ENCODE measurements at regions not wholly inside any gene's neighbourhood (a gene's known extent, or its start where the extent isn't known, plus 50 kb on each side); places are given as distances from the start of the nearest gene placed in this dataset.
"Not testable (repeated sequence)": the region's sequence is repeated elsewhere in the genome, so short reads cannot be mapped to it uniquely, and the experiment has no call there.

GRCh38 chr15:99799854-99800250, 66.6 kb upstream of the LYSMD4 start:
- H2AFZ ChIP-seq (replicated peaks; ENCODE audit: low read length, poor library complexity); H3K14ac ChIP-seq (replicated peaks; ENCODE audit: low read depth, low read length); H2BK15ac ChIP-seq (ENCODE audit: low read depth, low read length); dilution Hi-C loops (cut with HindIII; ENCODE audit: low sequenced_read_pairs, unreplicated experiment); H3K4ac ChIP-seq (ENCODE audit: low read depth, low read length); H4K20me1 ChIP-seq (ENCODE audit: insufficient read depth, low read length); H3K27me3 ChIP-seq (ENCODE audit: control insufficient read depth, insufficient read depth, low read length); H4K5ac ChIP-seq (ENCODE audit: low read depth, low read length); H3K4me2 ChIP-seq (ENCODE audit: low read depth, low read length); H3K23ac ChIP-seq (ENCODE audit: low read depth, low read length); H3K9me1 ChIP-seq (ENCODE audit: insufficient read depth, low read length); H3K36me3 ChIP-seq (ENCODE audit: control insufficient read depth, insufficient read depth, low read length); H2AK9ac ChIP-seq (replicated peaks; ENCODE audit: low read depth, low read length, poor library complexity); H3K9me3 ChIP-seq (ENCODE audit: control insufficient read depth, insufficient read depth, low read length); CTCF ChIA-PET; POLR2A ChIA-PET (ENCODE audit: unreplicated experiment); H3K9ac ChIP-seq (ENCODE audit: low read depth, low read length); H3K79me1 ChIP-seq (ENCODE audit: low read depth in 1 of 2, low read length in 2 of 2); H2BK120ac ChIP-seq (ENCODE audit: low read depth, low read length); H4K91ac ChIP-seq (ENCODE audit: insufficient read depth, low read depth, low read length); H2BK5ac ChIP-seq (ENCODE audit: low read depth, low read length, poor library complexity, severe bottlenecking); H2AK5ac ChIP-seq (ENCODE audit: low read depth, low read length); H3K4me1 ChIP-seq (ENCODE audit: control insufficient read depth, insufficient read depth, low read length); DNase-seq; H3K56ac ChIP-seq (ENCODE audit: extremely low read depth, insufficient read depth, low read length); H3K27ac ChIP-seq (ENCODE audit: insufficient read depth, low read length); H4K8ac ChIP-seq (ENCODE audit: low read depth in 2 of 2, low read length in 2 of 2); H3K4me3 ChIP-seq (ENCODE audit: insufficient read depth, low read depth, low read length); H2BK20ac ChIP-seq (ENCODE audit: low read depth, low read length); H3K18ac ChIP-seq (ENCODE audit: low read depth, low read length); ATAC-seq (ENCODE audit: low read depth); BruUV-seq (replicated peaks): not testable (repeated sequence)
- 84% methylated on average over 8 of the region's 33 CpGs; no CpG with 5 or more reads in 1 of the 2 experiments for WGBS, 2 experiments (ENCODE audit: extremely low coverage in 2 of 2, insufficient read length in 1 of 2)
- in situ Hi-C loops (cut with MboI; ENCODE audit: low sequenced_read_pairs): loop anchor here (10.0 kb wide), 1 partner anchor 1965 kb away; no protein-coding TSS in a partner anchor
- intact Hi-C loops (cut with micrococcal nuclease): loop anchor here (5.0 kb wide), 1 partner anchor 528 kb away; no protein-coding TSS in a partner anchor

DNA sequence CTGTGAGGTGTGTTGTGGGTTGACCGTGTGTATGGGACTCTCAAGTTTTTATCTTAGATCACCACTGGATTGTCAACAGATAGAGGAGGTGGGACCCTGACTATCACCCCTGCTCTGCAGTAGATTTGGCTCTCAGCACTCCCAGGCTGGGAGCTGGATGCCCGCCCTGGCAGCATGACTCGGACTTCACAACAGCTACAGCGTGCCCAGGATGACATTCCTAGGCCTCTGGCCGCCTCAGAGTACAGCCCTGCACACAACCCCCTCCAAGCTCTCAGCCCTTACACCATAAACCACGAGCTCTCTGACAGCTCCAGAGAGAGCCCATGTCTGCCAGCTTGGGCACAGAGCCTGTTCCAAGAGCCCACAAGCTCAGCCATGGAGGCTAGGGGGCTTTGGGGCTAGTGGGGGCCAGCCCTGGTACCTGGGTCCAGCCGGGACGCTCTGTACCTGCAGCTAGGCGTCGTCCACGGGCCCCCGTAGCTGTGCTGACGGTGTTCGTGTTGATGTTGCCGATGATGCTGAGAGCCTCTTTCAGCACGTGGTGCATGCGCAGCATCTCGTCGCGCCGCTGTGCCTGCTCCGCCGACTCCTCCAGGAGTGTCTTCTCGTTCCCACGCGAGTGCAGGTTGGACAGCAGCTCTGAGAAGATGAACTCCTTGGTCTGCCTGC, 66.1 kb upstream of the LYSMD4 start:
- H2BK120ac ChIP-seq (ENCODE audit: low read depth, low read length); H3K4me3 ChIP-seq (ENCODE audit: insufficient read depth, low read depth, low read length); H3K56ac ChIP-seq (ENCODE audit: extremely low read depth, insufficient read depth, low read length); H3K18ac ChIP-seq (ENCODE audit: low read depth, low read length); DNase-seq; H4K91ac ChIP-seq (ENCODE audit: insufficient read depth, low read depth, low read length); BruUV-seq (replicated peaks); H3K79me1 ChIP-seq (ENCODE audit: low read depth in 1 of 2, low read length in 2 of 2); H3K9ac ChIP-seq (ENCODE audit: low read depth, low read length); POLR2A ChIA-PET (ENCODE audit: unreplicated experiment); H2BK20ac ChIP-seq (ENCODE audit: low read depth, low read length); H2AK9ac ChIP-seq (replicated peaks; ENCODE audit: low read depth, low read length, poor library complexity); H2BK15ac ChIP-seq (ENCODE audit: low read depth, low read length); CTCF ChIA-PET; H3K4ac ChIP-seq (ENCODE audit: low read depth, low read length); H3K4me1 ChIP-seq (ENCODE audit: control insufficient read depth, insufficient read depth, low read length); H2AK5ac ChIP-seq (ENCODE audit: low read depth, low read length); H3K36me3 ChIP-seq (ENCODE audit: control insufficient read depth, insufficient read depth, low read length); H4K20me1 ChIP-seq (ENCODE audit: insufficient read depth, low read length); H3K23ac ChIP-seq (ENCODE audit: low read depth, low read length); H3K9me1 ChIP-seq (ENCODE audit: insufficient read depth, low read length); dilution Hi-C loops (cut with HindIII; ENCODE audit: low sequenced_read_pairs, unreplicated experiment); H3K4me2 ChIP-seq (ENCODE audit: low read depth, low read length); H2BK5ac ChIP-seq (ENCODE audit: low read depth, low read length, poor library complexity, severe bottlenecking); H4K8ac ChIP-seq (ENCODE audit: low read depth in 2 of 2, low read length in 2 of 2); H2AFZ ChIP-seq (replicated peaks; ENCODE audit: low read length, poor library complexity); H3K27me3 ChIP-seq (ENCODE audit: control insufficient read depth, insufficient read depth, low read length); H3K27ac ChIP-seq (ENCODE audit: insufficient read depth, low read length); H4K5ac ChIP-seq (ENCODE audit: low read depth, low read length); H3K9me3 ChIP-seq (ENCODE audit: control insufficient read depth, insufficient read depth, low read length); H3K14ac ChIP-seq (replicated peaks; ENCODE audit: low read depth, low read length): not testable (repeated sequence)
- peak; percentile 65 for ATAC-seq (ENCODE audit: low read depth)
- no CpG with 5 or more reads among the region's 26 CpGs for WGBS, 2 experiments (ENCODE audit: extremely low coverage in 2 of 2, insufficient read length in 1 of 2)
- in situ Hi-C loops (cut with MboI; ENCODE audit: low sequenced_read_pairs): loop anchor here (10.0 kb wide), 1 partner anchor 1965 kb away; no protein-coding TSS in a partner anchor
- intact Hi-C loops (cut with micrococcal nuclease): loop anchor here (5.0 kb wide), 1 partner anchor 527 kb away; no protein-coding TSS in a partner anchor
